LNCaP clone FGC (cell line): ENCODE measurements at regions not wholly inside any gene's neighbourhood (a gene's known extent, or its start where the extent isn't known, plus 50 kb on each side); places are given as distances from the start of the nearest gene placed in this dataset.

Experiments used
- DNase-seq: peaks from one replicate; pipeline ENCODE4 v3.0.0-alpha.2; 2011; ENCODE audit warnings: low read depth
- H3K4me3 ChIP-seq: 2 replicates; pipeline ENCODE4 v1.5.1; 2011; ENCODE audit warnings: mild to moderate bottlenecking, low read depth, low read length, control low read depth
- CTCF ChIP-seq: IDR thresholded peaks from 2 replicates; pipeline ENCODE4 v1.5.1; 2012; ENCODE audit warnings: mild to moderate bottlenecking; ENCODE audit not compliant: control insufficient read depth, insufficient read depth; ENCODE audit errors: extremely low read depth

- DNase-seq: no peak
- no peak for TF ChIP-seq CTCF
Measured at GRCh38 chr5:116374434-116374852, 200.2 kb downstream of the SEMA6A start.

DNA sequence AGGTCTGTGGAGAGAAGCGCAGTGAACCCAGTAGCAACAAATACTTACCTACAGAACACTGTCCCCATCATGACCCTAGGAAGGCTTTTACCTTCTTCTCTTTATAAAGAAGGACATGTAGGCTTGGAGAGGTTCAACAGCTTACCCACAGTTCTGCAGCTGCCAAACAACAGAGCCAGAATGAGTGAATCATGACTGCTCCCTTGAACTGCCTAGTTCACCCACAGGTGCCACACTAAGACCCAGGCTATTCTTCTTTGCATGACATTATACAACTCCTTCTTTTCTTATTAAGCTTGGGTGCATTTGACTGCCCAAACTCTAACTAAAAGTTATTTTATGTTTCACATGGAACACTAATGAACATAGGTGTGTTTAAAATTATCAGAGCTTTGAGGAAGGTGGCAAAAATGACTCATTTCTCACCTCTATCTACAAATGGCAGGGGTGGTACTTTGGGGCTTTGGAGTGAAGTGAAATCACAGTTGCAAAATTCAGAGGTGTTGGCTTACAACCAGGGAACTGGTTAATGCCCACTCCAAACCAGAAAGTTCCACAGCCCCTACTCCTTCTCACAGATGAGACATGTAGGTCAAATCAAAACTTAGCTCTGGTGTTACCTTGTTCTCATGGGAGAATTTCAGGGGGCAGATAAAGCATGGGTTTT lies 201.6 kb downstream of the SEMA6A start:
- H3K4me3 ChIP-seq: no peak overlapping the region
- no peak for TF ChIP-seq CTCF
- no peak for DNase-seq

More at GRCh38 chr5:116374434-116374852, 200.2 kb downstream of the SEMA6A start:
- H3K4me3 ChIP-seq: no peak overlapping the region

DNA sequence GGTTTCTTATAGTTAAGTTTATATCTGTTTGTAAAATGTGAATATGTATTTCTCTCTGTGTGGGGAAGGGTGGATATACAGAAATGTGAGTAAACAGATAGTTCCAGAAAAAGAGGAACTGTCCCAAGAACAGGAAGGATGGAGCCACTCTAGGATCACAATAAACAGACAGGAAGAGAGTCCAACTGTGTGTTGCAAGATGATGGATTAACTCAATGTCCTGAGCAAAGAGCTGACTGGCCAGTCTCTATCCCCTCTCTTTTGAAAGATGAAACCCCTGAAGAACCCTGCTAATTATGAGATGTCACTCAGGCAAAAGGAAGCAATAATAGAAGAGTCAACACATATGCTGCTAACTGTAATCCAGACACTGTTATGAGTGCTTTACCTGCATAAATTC lies 202.7 kb downstream of the SEMA6A start:
- no peak for DNase-seq
- TF ChIP-seq CTCF: no peak
- H3K4me3 ChIP-seq: no peak overlapping the region

DNA sequence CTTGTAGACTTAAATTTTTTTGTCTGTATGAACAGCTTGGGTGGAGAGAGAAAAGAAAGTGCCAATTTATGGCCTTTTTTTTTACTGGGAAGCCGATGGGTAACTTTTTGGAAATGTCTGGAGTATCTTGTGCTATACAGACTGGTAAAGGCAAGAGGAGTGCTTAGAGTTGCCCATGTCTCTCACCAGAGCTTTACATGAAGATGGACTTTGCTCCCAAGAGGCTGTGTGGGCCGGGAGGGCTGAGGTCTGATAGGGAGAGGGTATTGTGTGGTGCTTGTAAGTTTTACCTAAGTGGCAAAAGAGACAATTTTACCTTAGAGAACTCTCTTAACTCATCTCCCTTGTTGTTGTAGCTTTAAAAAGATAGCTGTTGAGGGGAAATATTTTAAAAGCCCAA lies 203.2 kb downstream of the SEMA6A start:
- no peak for TF ChIP-seq CTCF
- no peak for DNase-seq
- H3K4me3 ChIP-seq: no peak overlapping the region

- TF ChIP-seq CTCF: no peak
- no peak for DNase-seq
- no peak overlapping the region for H3K4me3 ChIP-seq
Measured at GRCh38 chr5:116370886-116371285, 203.7 kb downstream of the SEMA6A start.

GRCh38 chr5:116370149-116370548 lies 204.5 kb downstream of the SEMA6A start:
- TF ChIP-seq CTCF: no peak
- no peak for DNase-seq
- H3K4me3 ChIP-seq: no peak overlapping the region

- no peak for TF ChIP-seq CTCF
- no peak overlapping the region for H3K4me3 ChIP-seq
- no peak for DNase-seq
Measured at GRCh38 chr5:116365006-116365496, 209.6 kb downstream of the SEMA6A start.
